MCF 10A (cell line): ENCODE measurements at regions not wholly inside any gene's neighbourhood (a gene's known extent, or its start where the extent isn't known, plus 50 kb on each side); places are given as distances from the start of the nearest gene placed in this dataset.

Experiments
- BruUV-seq: library from RNA; stranded (reverse); fragments of 400-500 nt; replicated peaks from 2 replicates; lab custom pipeline; 2021; lab: Mats Ljungman, UMichigan
- CTCF ChIA-PET: fragments of 300-600 bp; sonication (Branson Sonifier 250); formaldehyde crosslinking; extraction: SDS; loops from one replicate; lab custom pipeline; 2021; ENCODE audit warnings: antibody characterized with exemption, inconsistent platforms; lab: Yijun Ruan, JAX
- POLR2A ChIA-PET: fragments of 300-600, 350-650 bp; sonication (Branson Sonifier 250); formaldehyde crosslinking; extraction: SDS; loops from one replicate; lab custom pipeline; 2020; ENCODE audit warnings: antibody characterized with exemption, inconsistent platforms; lab: Yijun Ruan, JAX
- DNase-seq: peaks from one replicate; pipeline ENCODE4 v3.0.0-alpha.2; 2018; ENCODE audit not compliant: unreplicated experiment
- H3K27ac Mint-ChIP-seq: one replicate; pipeline ENCODE4 v1.8.0; 2022; ENCODE audit warnings: mild to moderate bottlenecking, low read depth, mixed read lengths; ENCODE audit not compliant: unreplicated experiment
- H3K27me3 Mint-ChIP-seq: one replicate; pipeline ENCODE4 v1.8.0; 2022; ENCODE audit warnings: mixed read lengths; ENCODE audit not compliant: insufficient read depth, unreplicated experiment
- H3K36me3 Mint-ChIP-seq: one replicate; pipeline ENCODE4 v1.8.0; 2022; ENCODE audit warnings: mild to moderate bottlenecking, moderate library complexity, mixed read lengths; ENCODE audit not compliant: insufficient read depth, unreplicated experiment
- H3K4me1 Mint-ChIP-seq: one replicate; pipeline ENCODE4 v1.8.0; 2022; ENCODE audit warnings: mixed read lengths; ENCODE audit not compliant: insufficient read depth, unreplicated experiment
- H3K4me3 Mint-ChIP-seq: one replicate; pipeline ENCODE4 v1.8.0; 2022; ENCODE audit warnings: mild to moderate bottlenecking, moderate library complexity, mixed read lengths; ENCODE audit not compliant: unreplicated experiment
- H3K9me3 Mint-ChIP-seq: one replicate; pipeline ENCODE4 v1.8.0; 2022; ENCODE audit warnings: mixed read lengths; ENCODE audit not compliant: unreplicated experiment
- CTCF ChIP-seq: fragments of 200-600 bp; IDR thresholded peaks from one replicate; pipeline ENCODE4 v1.8.0; 2022; ENCODE audit warnings: antibody characterized with exemption, mild to moderate bottlenecking; ENCODE audit not compliant: unreplicated experiment
- intact Hi-C: fragments of 100-400 bp; cut with micrococcal nuclease; formaldehyde crosslinking; loops from 2 replicates; pipeline ENCODE4 v1.14.1; 2022

- ChIA-PET POLR2A (interaction anchor here (0.6 kb wide), 1 partner anchor 123 kb away, joined by 3 read pairs; no protein-coding TSS in a partner anchor), CTCF (interaction anchor here (0.6 kb wide), 1 partner anchor 434 kb away, joined by 5 read pairs; no protein-coding TSS in a partner anchor)
- intact Hi-C loops = no loop called here
- Mint-ChIP-seq H3K27me3 (no peaks in the 10 kb centered on the region), H3K9me3 (no peaks in the 10 kb centered on the region), H3K4me1 (peaks cover 6% of the 10 kb centered on the region), H3K4me3 (no peak overlapping the region), H3K27ac (no peak overlapping the region), H3K36me3 (no peaks in the 10 kb centered on the region)
- TF ChIP-seq CTCF = no peak
- BruUV-seq = no TSS peak
- DNase-seq = no peak
Measured at GRCh38 chr10:20396701-20397100, 500.4 kb downstream of the NEBL start.

- Mint-ChIP-seq H3K4me1 (peaks cover 6% of the 10 kb centered on the region), H3K36me3 (no peaks in the 10 kb centered on the region), H3K4me3 (no peak overlapping the region), H3K27me3 (no peaks in the 10 kb centered on the region), H3K9me3 (no peaks in the 10 kb centered on the region), H3K27ac (no peak overlapping the region)
- TF ChIP-seq CTCF = no peak
- BruUV-seq = no TSS peak
- intact Hi-C loops = no loop called here
- ChIA-PET POLR2A (no interaction called here), CTCF (interaction anchor here (0.6 to 1.0 kb wide), 2 partner anchors 8 to 435 kb away, joined by 3 to 5 read pairs; no protein-coding TSS in a partner anchor)
- no peak for DNase-seq
Measured at GRCh38 chr10:20396205-20396604, 500.9 kb downstream of the NEBL start.

GRCh38 chr10:20391629-20392028, 505.5 kb downstream of the NEBL start:
- ChIA-PET POLR2A (no interaction called here), CTCF (no interaction called here)
- Mint-ChIP-seq H3K4me3 (no peak overlapping the region), H3K27me3 (no peaks in the 10 kb centered on the region), H3K36me3 (no peaks in the 10 kb centered on the region), H3K9me3 (no peaks in the 10 kb centered on the region), H3K4me1 (peaks cover 6% of the 10 kb centered on the region), H3K27ac (no peak overlapping the region)
- intact Hi-C loops = no loop called here
- no TSS peak for BruUV-seq
- no peak for DNase-seq
- TF ChIP-seq CTCF = no peak

GRCh38 chr10:20381761-20382160, 515.4 kb downstream of the NEBL start:
- BruUV-seq = no TSS peak
- Mint-ChIP-seq H3K27ac (no peak overlapping the region), H3K4me3 (no peak overlapping the region), H3K9me3 (peaks cover 15% of the 10 kb centered on the region), H3K4me1 (no peaks in the 10 kb centered on the region), H3K36me3 (no peaks in the 10 kb centered on the region), H3K27me3 (no peaks in the 10 kb centered on the region)
- DNase-seq = no peak
- ChIA-PET POLR2A (interaction anchor here (0.9 kb wide), 1 partner anchor 20 kb away, joined by 3 read pairs; no protein-coding TSS in a partner anchor), CTCF (interaction anchor here (0.6 kb wide), 1 partner anchor 388 kb away, joined by 3 read pairs; no protein-coding TSS in a partner anchor)
- TF ChIP-seq CTCF = no peak
- intact Hi-C loops = no loop called here
